HG03095 (cell line): ENCODE measurements at regions not wholly inside any gene's neighbourhood (a gene's known extent, or its start where the extent isn't known, plus 50 kb on each side); places are given as distances from the start of the nearest gene placed in this dataset.
"Not testable (repeated sequence)": the region's sequence is repeated elsewhere in the genome, so short reads cannot be mapped to it uniquely, and the experiment has no call there.

Experiments used
- ATAC-seq: cut with Tn5 transposase; IDR thresholded peaks from one replicate; pipeline ENCODE4 v1.9.1; 2021; ENCODE audit warnings: moderate library complexity; ENCODE audit not compliant: unreplicated experiment

DNA sequence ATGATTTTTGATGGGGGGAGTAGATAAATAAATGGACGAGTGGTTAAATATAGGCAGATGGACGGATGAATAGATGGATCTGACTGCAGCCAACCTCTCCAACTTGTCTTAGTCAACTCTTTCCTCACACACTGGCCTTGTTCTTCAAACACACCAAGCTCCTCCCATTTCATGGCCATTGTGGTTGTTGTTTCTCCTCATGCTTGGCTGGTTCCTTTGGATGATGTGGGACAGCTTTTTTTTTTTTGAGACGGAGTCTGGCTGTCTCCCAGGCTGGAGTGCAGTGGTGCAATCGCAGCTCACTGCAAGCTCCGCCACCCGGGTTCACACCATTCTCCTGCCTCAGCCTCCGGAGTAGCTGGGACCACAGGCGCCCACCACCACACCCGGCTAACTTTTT, 155.2 kb downstream of the ZNF281 start:
- ATAC-seq = not testable (repeated sequence)

DNA sequence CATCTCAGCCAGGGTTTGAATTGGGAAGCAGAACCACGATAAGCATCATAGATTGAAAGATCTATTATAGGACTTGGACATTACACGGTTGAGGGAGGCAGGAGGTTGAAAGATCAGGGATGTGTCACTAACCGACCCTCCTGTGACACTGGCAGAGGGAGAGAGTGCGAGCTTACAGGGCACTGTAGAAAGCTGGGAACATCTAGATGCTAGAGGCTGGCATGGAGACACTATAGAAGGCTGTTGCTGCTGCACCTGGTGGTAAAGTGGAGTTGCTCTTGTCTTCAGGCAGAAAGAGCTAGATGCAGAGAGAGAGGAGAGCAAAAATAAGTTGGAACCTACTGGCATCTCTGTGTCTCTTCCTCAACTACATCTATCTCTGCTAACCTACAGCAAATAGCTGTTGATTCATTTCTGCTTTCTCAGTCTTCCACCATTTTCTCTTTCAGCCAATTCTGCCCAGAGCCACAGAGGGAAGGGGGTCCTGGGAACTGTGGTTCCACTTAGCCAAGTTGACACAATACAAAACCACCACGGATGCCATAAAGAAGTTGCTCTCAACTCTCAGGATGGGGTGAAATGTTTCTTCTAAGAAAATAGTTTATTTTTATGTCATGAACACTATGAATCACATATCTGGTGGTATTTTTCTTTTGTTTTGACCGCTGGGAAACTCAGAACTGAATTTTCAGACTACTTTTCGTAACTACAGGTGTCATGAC, 155.9 kb downstream of the ZNF281 start:
- ATAC-seq = peak; percentile 65

DNA sequence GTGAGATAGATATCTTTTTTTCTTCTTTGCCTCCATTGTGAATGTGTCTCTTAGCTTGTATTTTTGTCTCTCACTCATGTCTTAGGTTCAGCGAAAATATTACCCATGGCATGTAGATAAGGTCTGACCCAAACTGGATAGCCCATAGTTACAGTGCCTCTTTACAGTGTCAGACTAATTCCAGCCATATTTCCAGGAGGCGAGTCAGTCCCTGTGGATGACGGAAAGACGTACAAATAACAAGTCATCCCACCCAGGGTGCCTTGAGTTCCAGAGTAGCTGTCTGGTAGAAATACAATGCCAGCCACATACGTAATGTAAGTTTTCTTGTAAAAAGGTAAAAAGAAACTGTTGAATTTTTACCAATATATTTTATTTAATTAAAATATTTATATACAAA, 157.3 kb downstream of the ZNF281 start:
- ATAC-seq = no peak

DNA sequence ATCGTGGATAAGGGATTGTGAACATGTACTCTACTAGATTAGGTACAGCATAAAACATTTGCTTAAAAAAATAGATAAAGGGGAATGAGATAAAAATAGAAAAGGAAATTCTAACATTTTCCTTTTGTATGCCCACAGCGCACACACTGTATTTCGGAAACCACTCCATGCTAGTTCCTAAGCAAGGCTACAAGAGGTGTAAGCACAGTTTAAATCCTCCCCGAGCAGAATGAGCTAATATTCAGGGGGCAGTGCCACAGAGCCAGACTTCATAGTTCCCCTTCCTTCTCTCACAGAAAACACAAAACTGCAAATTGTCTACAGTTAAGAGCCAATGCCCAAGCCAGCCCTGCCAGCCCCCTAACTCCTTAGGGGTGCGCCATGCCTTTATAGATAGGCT, 159.4 kb downstream of the ZNF281 start:
- ATAC-seq = no peak

DNA sequence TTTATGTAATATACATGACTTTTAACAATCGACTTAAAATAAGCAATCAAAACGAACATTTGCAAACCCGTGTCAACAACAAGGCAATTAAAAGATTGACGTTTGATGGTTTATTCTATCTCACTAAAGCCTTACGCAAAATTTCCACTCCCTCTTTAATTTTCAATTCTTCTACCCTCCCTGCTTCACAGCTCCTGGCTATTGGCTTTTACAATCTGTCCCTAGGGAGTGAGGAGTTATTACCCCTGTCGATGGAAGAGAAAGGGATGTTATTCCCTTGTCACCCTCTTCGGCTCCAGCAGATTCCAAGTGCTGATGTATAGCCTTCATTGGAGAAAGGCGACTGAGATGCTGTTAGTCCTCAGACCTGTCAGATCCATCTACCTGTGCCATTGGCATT, 161.3 kb downstream of the ZNF281 start:
- ATAC-seq = no peak

DNA sequence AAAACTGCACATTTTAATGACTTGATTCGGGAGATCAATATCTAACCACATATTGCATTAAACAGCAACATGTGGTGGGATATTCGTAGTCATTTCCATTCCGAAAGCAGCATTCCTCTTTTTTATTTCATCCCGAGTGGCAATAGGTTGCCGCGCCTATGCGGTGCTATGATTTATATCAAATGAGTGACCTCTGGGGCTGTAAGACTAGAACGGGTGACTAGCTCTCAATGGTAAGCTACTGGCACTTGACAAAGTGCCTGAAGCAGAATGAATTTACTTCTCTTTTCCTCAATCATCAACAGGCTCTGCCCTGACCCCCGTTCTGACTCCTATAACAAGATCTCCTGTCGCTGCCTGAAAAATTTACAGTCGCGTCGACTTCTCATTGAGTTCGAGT, 162.3 kb downstream of the ZNF281 start:
- no peak for ATAC-seq

DNA sequence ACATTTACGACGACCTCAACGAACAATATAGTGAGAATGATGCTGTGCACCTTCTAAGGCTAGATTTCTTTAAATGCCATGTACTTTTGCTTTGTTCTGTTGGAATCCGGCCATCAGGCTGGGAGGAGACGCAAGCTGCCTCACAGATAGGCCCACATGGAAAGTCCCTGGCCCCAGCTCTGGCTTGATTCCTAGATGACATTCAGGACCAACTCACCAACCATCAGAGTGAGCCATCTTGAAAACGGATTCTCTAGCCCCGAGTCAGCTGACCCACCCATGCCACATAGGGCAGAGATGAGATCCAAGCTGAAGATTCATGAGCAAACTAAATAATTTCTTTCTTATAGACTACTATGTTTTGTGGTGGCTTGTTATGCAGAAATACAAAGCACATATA, 164.4 kb downstream of the ZNF281 start:
- no peak for ATAC-seq

DNA sequence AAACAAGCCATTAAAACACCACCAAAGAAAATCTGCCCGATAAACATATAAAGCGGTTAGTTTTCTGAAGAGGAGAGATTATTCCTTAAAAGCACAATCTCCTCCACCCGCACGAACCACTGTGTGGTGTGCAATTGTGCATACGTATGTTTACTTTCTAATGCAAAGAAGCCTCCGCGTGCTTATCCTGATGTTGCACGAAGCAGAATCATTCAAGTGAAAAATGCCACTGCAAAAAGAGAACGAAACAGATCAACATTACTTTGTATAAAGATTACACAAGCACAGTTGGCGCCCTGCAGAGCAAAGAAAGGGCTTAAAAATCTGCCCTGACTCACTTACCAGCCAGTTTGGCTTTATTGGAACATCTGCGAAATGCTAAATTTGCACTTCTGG, 166.8 kb downstream of the ZNF281 start:
- ATAC-seq = no peak

DNA sequence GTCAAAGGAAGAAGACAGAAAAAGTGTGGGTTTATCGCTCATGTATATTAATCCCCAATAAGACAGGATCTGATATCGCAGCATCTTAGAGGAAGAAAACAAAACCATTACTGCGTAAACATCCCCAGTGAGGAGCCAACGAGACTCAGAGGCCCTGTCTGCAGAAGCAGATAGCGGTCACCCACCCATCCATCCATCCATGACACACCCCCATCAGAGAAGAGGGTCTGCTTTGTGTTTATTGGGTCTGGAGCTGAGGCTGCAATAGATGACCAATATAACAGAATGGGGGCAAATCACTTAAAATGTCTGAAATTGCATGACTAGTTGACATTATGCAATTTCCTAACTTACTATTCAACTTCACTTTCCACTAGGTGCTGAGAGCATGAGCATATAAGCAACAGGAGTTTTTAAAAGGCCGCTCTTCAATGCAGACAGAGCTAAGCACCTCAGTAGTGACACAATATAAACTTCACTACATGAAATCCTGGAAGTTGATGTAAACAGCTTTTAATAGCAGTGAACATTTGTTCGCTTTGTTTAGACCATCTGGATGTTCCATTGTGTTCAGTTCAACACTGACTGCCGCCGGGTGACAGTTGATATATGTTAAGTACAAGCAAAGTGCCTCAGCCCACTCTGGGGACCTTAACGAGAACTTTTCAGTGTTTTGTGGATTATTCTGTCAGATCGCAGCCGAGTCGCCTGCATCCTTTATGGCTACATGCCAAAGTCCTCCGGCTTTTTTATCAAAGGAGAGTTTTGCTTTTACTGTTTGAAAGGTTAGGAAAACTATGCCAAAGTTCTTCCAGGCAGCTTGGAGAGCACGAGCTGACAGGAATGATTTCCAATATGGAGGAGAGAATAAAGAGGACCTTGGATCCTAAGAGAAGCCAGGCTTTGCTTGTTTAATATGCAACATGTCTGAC, 167.5 kb downstream of the ZNF281 start:
- ATAC-seq = no peak

DNA sequence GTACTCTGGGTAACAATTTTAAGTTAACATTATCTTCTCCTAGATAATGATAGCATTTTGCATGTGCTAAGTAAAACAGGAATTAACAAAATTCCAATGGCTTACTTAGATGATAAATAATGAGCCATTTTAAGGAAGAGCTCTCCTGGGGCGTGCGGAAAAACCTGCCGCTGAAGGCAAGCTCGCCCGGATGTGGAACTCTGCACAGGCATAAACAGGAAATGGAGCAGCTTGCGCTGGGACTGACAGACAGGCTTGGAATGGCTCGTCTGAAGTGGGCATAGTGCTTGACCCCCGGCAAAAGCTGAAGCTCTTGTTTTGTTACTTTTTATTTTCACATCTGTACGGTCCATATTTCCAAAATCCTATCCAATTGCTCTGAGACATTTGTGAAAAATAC, 169.2 kb downstream of the ZNF281 start:
- ATAC-seq = no peak

DNA sequence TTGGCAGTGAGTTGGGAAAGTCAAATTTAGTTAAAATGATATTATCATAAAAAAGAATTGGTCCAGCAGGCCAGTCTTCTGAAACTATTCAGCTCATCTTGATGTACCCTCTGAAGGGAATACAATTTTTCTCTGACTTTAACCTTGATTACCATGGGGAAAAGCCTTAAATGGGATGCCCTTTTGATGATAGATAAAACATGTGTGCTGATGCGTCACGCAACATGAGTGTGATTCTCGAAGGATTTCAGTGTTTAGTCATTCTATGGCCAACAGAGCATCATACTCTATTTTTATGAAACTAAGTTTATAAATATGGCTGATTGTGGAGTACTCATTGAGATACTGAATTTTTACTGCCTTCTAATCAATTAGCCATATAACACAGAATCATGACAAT, 171.5 kb downstream of the ZNF281 start:
- ATAC-seq = no peak

DNA sequence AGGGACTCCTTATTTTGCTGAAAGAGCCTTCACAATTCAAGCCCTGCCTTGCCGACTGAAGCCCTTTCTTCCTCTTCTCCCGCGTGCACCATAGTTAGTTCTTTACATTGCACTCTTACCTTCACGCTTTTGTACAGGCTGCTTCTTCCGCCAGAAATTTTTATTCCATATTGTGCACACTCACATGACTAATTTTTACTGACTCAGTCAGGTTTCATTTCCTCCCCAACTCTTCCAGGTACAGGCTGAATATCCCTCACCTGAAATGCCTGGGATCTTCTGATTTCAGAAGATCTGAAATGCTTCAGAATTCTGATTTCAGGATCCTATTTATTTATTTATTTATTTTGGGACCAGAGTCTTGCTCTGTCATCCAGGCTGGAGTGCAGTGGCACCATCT, 172.8 kb downstream of the ZNF281 start:
- ATAC-seq = no peak

DNA sequence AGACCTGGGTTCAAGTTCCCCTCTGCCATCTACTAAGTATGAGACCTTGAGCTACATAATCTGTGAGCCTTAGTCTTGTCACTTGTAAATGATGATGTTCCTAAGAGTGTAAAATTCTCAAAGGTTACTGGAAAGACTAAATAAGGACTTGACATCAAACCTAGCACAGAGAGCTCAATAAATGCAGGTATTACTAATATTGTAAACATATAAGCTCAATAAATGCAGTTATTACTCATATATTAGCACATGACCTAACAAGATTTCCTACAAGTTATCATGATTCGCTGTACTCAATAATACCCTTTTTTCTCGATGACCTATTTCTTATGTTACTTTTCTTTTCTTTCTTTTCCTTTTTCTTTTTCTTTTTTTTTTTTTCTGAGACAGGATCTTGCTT, 174.9 kb downstream of the ZNF281 start:
- no peak for ATAC-seq

DNA sequence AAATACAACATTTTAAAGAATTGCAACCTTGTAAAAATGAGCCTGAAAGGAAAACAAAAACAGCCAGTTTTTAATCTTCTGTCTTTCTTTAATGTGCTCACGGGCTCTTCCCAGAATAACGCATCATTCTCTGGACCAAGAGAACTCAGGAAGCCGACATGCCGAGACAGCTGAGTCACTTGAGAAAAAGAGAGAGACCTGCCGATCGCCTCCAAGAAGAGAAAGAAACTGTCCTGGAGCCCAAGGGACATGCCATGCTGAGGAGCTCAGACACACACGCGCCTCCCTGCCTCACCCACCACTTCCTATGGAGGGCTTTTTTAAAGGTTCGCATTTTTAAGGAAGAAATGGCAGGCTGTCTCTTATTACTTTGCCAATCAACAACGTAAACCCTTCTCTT, 176.4 kb downstream of the ZNF281 start:
- no peak for ATAC-seq

DNA sequence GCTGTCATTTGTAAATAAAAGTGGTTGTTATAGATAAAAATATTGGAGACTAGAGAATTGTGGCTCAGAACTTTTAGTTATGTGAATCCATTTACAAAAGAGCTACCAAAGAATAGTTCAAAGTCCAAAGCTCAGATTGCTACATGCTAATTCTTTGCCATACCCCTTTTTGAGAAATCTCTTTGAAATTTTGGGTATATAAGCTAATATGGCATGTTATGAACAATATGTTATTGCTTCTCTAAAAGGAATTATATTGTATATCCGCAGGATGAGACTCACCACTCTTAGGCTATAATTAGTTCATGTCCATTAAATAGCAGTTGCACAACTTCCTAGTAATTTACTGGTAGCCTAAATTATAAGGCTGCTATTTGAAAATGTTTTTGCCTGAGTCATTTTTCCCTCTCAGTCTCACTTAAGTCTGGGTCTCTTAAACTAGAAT, 178.0 kb downstream of the ZNF281 start:
- ATAC-seq = no peak

DNA sequence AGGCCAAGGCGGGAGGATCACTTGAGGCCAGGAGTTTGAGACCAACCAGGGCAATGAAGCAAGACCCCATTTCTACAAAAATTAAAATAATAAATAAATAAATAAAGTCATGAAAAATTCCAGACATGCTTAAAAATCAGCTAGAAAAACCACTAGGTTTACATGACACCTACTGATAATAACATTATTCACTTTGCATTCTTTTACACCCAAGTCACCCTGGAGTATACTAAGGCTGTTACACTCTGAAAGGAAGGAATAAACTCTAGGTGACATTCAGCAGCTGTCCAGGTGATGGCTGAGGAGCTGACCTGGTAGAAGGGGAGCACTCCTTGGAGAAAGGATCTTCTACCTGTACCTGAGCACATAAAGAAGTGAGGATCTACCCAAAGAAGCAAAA, 179.2 kb downstream of the ZNF281 start:
- no peak for ATAC-seq

DNA sequence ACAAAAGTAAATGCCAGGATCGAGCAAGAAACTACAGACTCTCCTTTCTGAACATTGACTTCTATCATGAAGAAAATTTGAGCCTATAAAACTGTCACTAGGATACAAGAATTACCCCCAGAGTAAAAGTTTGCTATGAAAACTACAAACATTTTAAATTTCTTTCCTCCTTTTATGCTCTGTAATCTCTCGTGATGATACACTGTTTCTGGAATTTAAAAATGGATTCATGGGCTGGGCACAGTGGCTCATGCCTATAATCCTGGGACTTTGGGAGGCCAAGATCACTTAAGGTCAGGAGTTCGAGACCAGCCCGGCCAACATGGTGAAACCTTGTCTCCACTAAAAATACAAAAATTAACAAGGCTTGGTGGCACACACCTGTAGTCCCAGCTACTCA, 181.3 kb downstream of the ZNF281 start:
- no peak for ATAC-seq

DNA sequence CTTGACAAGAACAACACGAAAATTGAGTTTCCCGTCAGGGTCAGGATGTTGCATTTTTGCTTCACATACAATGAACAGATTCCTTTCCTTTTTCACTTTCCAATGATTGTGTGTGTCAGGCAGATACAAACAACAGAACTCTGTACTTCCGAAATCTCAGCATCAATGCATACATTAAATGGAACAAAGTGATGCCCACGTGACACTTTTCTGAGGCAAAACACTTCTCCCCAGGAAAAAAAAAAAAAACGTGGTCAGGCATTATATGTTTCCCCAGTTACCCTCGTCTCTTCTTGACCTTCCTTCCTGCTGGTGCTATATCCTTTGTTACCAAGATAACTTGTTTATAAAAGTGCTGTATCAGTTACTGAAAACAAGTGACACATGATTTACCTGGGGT, 181.8 kb downstream of the ZNF281 start:
- no peak for ATAC-seq
